Breast epithelium (tissue), 3 donors: ENCODE measurements at regions not wholly inside any gene's neighbourhood (a gene's known extent, or its start where the extent isn't known, plus 50 kb on each side); places are given as distances from the start of the nearest gene placed in this dataset.

ENCODE experiments used
- POLR2A ChIP-seq: fragments of 450-650 bp; IDR thresholded peaks from one replicate; pipeline ENCODE4 v1.6.1; 2016; ENCODE audit warnings: antibody characterized with exemption, mild to moderate bottlenecking, moderate library complexity
- TF ChIP-seq, protein P1 (sequence below), 3 donors: fragments of 450-650 bp; IDR thresholded peaks; one replicate each; pipeline ENCODE4 v1.5.1; 2016 to 2017; ENCODE audit warnings: antibody characterized with exemption in 3 of 3, mild to moderate bottlenecking in 3 of 3, moderate library complexity in 3 of 3

DNA sequence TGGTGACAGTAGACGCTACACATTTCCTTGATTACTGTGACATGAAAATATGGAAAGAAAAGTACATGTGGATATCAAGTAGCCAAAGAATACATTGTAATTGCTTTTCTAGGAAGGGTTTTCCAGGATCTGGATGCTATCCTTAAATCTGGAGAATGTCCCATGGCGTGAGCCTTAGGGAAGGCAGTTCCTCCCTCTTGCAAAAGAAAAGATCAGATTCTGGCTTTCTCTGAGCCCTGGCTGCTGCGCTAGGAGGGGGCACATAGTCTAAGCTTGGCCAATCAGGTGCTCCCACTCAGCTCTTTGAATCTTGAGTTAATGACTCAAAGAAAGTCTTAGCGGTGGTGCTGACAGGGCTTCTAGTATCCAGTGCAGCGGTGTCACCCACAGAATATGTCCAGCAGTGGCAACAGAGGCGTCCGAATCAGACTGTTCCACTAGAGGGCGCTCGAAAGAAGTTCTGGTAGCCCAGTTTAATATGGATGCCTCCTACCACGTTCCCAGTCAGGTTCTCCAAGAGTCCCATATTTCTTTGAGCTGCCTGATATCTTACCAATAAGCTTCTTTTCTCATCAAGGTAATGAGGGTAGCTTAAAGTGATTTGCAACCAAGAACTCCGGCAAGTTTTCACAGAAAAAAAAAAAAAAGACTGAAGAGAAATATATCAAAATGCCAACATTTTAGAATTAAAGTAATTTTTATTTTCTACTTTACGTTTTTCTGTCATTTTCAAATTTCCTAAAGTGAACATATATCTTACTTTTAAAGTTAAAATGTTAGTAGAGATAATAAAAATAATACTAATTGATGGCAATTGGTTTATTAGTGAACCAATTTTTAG is 213.4 kb upstream of the S100G start:
- TF ChIP-seq, protein P1, sequence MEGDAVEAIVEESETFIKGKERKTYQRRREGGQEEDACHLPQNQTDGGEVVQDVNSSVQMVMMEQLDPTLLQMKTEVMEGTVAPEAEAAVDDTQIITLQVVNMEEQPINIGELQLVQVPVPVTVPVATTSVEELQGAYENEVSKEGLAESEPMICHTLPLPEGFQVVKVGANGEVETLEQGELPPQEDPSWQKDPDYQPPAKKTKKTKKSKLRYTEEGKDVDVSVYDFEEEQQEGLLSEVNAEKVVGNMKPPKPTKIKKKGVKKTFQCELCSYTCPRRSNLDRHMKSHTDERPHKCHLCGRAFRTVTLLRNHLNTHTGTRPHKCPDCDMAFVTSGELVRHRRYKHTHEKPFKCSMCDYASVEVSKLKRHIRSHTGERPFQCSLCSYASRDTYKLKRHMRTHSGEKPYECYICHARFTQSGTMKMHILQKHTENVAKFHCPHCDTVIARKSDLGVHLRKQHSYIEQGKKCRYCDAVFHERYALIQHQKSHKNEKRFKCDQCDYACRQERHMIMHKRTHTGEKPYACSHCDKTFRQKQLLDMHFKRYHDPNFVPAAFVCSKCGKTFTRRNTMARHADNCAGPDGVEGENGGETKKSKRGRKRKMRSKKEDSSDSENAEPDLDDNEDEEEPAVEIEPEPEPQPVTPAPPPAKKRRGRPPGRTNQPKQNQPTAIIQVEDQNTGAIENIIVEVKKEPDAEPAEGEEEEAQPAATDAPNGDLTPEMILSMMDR (IDR thresholded peaks at IDR 0.05), result peak in 2 of 3 donors; percentile 27 to 34
- no peak for TF ChIP-seq POLR2A
